IMR-90 (cell line): ENCODE measurements at regions not wholly inside any gene's neighbourhood (a gene's known extent, or its start where the extent isn't known, plus 50 kb on each side); places are given as distances from the start of the nearest gene placed in this dataset.
A peak's percentile ranks its signal among the peaks of the same experiment; 100 is the strongest.

Experiments used
- ATAC-seq: fragments of 200-7000 bp; cut with Tn5 transposase; 2 replicates; pipeline ENCODE4 v1.9.1; 2020; ENCODE audit warnings: low read depth, mild to moderate bottlenecking, moderate library complexity
- BruUV-seq: library from RNA; stranded (reverse); fragments of 400-500 nt; replicated peaks from 2 replicates; lab custom pipeline; 2021; lab: Mats Ljungman, UMichigan
- CTCF ChIA-PET: fragments of 300-600 bp; formaldehyde crosslinking; extraction: SDS; loops from one replicate; lab custom pipeline; 2021; ENCODE audit warnings: antibody characterized with exemption; lab: Yijun Ruan, JAX
- POLR2A ChIA-PET: fragments of 300-600 bp; sonication (Branson Sonifier 250); formaldehyde crosslinking; loops from one replicate; lab custom pipeline; 2022; ENCODE audit warnings: antibody characterized with exemption; ENCODE audit not compliant: unreplicated experiment; lab: Charles Lee
- DNase-seq: peaks from one replicate; pipeline ENCODE4 v3.0.0; 2013
- H2AFZ ChIP-seq: replicated peaks from 2 replicates; pipeline ENCODE3; 2013; ENCODE audit warnings: low read length, mild to moderate bottlenecking; ENCODE audit not compliant: poor library complexity
- H2AK5ac ChIP-seq: 2 replicates; pipeline ENCODE4 v1.6.1; 2013; ENCODE audit warnings: low read depth, low read length, inconsistent platforms
- H2AK9ac ChIP-seq: replicated peaks from 2 replicates; pipeline ENCODE3; 2013; ENCODE audit warnings: mild to moderate bottlenecking, low read depth, low read length, moderate library complexity; ENCODE audit not compliant: poor library complexity
- H2BK120ac ChIP-seq: 2 replicates; pipeline ENCODE4 v1.6.1; 2013; ENCODE audit warnings: low read depth, low read length, inconsistent platforms
- H2BK15ac ChIP-seq: 3 replicates; pipeline ENCODE4 v1.6.1; 2013; ENCODE audit warnings: low read depth, low read length, inconsistent platforms
- H2BK20ac ChIP-seq: 2 replicates; pipeline ENCODE4 v1.6.1; 2013; ENCODE audit warnings: low read depth, mild to moderate bottlenecking, inconsistent platforms, low read length, moderate library complexity
- H2BK5ac ChIP-seq: 2 replicates; pipeline ENCODE4 v1.6.1; 2013; ENCODE audit warnings: mild to moderate bottlenecking, low read depth, low read length, inconsistent platforms; ENCODE audit not compliant: poor library complexity, severe bottlenecking
- H3K14ac ChIP-seq: replicated peaks from 2 replicates; pipeline ENCODE4 v1.6.1; 2013; ENCODE audit warnings: low read depth, low read length, inconsistent platforms
- H3K18ac ChIP-seq: 2 replicates; pipeline ENCODE4 v1.6.1; 2013; ENCODE audit warnings: low read depth, low read length, control low read depth
- H3K23ac ChIP-seq: 2 replicates; pipeline ENCODE4 v1.6.1; 2013; ENCODE audit warnings: low read depth, low read length, inconsistent platforms
- H3K27ac ChIP-seq: 2 replicates; pipeline ENCODE4 v1.5.1; 2013; ENCODE audit warnings: mild to moderate bottlenecking, control low read depth, low read length; ENCODE audit not compliant: insufficient read depth
- H3K27me3 ChIP-seq: 2 replicates; pipeline ENCODE4 v1.6.1; 2013; ENCODE audit warnings: low read length; ENCODE audit not compliant: control insufficient read depth, insufficient read depth
- H3K36me3 ChIP-seq: 2 replicates; pipeline ENCODE4 v1.6.1; 2013; ENCODE audit warnings: low read length, mixed read lengths; ENCODE audit not compliant: control insufficient read depth, insufficient read depth
- H3K4ac ChIP-seq: 2 replicates; pipeline ENCODE4 v1.6.1; 2013; ENCODE audit warnings: low read depth, low read length, inconsistent platforms
- H3K4me1 ChIP-seq: 2 replicates; pipeline ENCODE4 v1.6.1; 2013; ENCODE audit warnings: low read length, mixed read lengths; ENCODE audit not compliant: control insufficient read depth, insufficient read depth
- H3K4me2 ChIP-seq: 2 replicates; pipeline ENCODE4 v1.6.1; 2013; ENCODE audit warnings: low read depth, mild to moderate bottlenecking, control low read depth, low read length, moderate library complexity
- H3K4me3 ChIP-seq: 2 replicates; pipeline ENCODE4 v1.5.1; 2013; ENCODE audit warnings: low read depth, mild to moderate bottlenecking, control low read depth, low read length, moderate library complexity; ENCODE audit not compliant: insufficient read depth
- H3K56ac ChIP-seq: 2 replicates; pipeline ENCODE4 v1.6.1; 2013; ENCODE audit warnings: low read length, inconsistent platforms; ENCODE audit not compliant: insufficient read depth; ENCODE audit errors: extremely low read depth
- H3K79me1 ChIP-seq, 2 experiments: 2 replicates each; pipeline ENCODE4 v1.6.1; 2013; ENCODE audit warnings: low read length in 2 of 2, inconsistent platforms in 1 of 2, low read depth in 1 of 2
- H3K9ac ChIP-seq: 2 replicates; pipeline ENCODE4 v1.6.1; 2013; ENCODE audit warnings: low read depth, low read length, control low read depth
- H3K9me1 ChIP-seq: 2 replicates; pipeline ENCODE4 v1.6.1; 2013; ENCODE audit warnings: low read length, inconsistent platforms; ENCODE audit not compliant: insufficient read depth
- H3K9me3 ChIP-seq: 2 replicates; pipeline ENCODE4 v1.6.1; 2013; ENCODE audit warnings: low read length; ENCODE audit not compliant: control insufficient read depth, insufficient read depth
- H4K20me1 ChIP-seq: 2 replicates; pipeline ENCODE4 v1.6.1; 2013; ENCODE audit warnings: low read length, inconsistent platforms; ENCODE audit not compliant: insufficient read depth
- H4K5ac ChIP-seq: 2 replicates; pipeline ENCODE4 v1.6.1; 2013; ENCODE audit warnings: mild to moderate bottlenecking, low read depth, low read length, control low read depth
- H4K8ac ChIP-seq, 2 experiments: 2 replicates each; pipeline ENCODE4 v1.6.1; 2013; ENCODE audit warnings: low read depth in 2 of 2, low read length in 2 of 2, control low read depth in 1 of 2, inconsistent platforms in 1 of 2
- H4K91ac ChIP-seq: 2 replicates; pipeline ENCODE4 v1.6.1; 2013; ENCODE audit warnings: low read depth, low read length, inconsistent platforms; ENCODE audit not compliant: insufficient read depth
- BHLHE40 ChIP-seq: fragments of 150-350 bp; IDR thresholded peaks from 2 replicates; pipeline ENCODE4 v1.6.1; 2016; ENCODE audit warnings: mild to moderate bottlenecking, low read depth, low read length
- CTCF ChIP-seq: conservative IDR thresholded peaks from 2 replicates; pipeline ENCODE4 v1.5.1; 2012; ENCODE audit warnings: mild to moderate bottlenecking, low read depth, low read length, improper control_type of control experiment
- FOS ChIP-seq: fragments of 150-350 bp; IDR thresholded peaks from 2 replicates; pipeline ENCODE4 v1.6.1; 2016; ENCODE audit warnings: low read depth, low read length
- MAZ ChIP-seq: IDR thresholded peaks from 2 replicates; pipeline ENCODE4 v1.6.1; 2012; ENCODE audit warnings: low read depth, mild to moderate bottlenecking, low read length, improper control_type of control experiment, moderate library complexity, borderline replicate concordance
- RAD21 ChIP-seq: IDR thresholded peaks from 2 replicates; pipeline ENCODE4 v1.6.1; 2012; ENCODE audit warnings: low read length, improper control_type of control experiment
- RFX5 ChIP-seq: IDR thresholded peaks from 2 replicates; pipeline ENCODE4 v1.8.0; 2012; ENCODE audit warnings: low read depth, mild to moderate bottlenecking, low read length, moderate library complexity
- SMC3 ChIP-seq: fragments of 150-350 bp; IDR thresholded peaks from 2 replicates; pipeline ENCODE4 v1.6.1; 2016; ENCODE audit warnings: low read depth, mild to moderate bottlenecking, antibody characterized with exemption, low read length, moderate library complexity
- WGBS, 2 experiments: methylation state at CpG; one replicate each; pipeline versions ENCODE4 v1.1.5 to v1.1.7; 2013; ENCODE audit warnings: missing lambda C conversion rate in 2 of 2; ENCODE audit not compliant: insufficient read length in 1 of 2; ENCODE audit errors: extremely low coverage in 2 of 2; 5-methylcytosine and 5-hydroxymethylcytosine counted together
- dilution Hi-C: fragments of 300-500 bp; cut with HindIII; formaldehyde crosslinking; loops from one replicate; pipeline ENCODE4 v1.14.3; 2018; ENCODE audit warnings: low sequenced_read_pairs; ENCODE audit not compliant: unreplicated experiment
- in situ Hi-C: fragments of 300-500 bp; cut with MboI; formaldehyde crosslinking; loops from 3 replicates; pipeline ENCODE4 v1.14.3; 2019; ENCODE audit warnings: low sequenced_read_pairs, inconsistent platforms, mixed read lengths
- intact Hi-C: fragments of 100-400 bp; cut with micrococcal nuclease; formaldehyde crosslinking; loops from 2 replicates; pipeline ENCODE4 v1.10.0; 2022

- TF ChIP-seq FOS: no peak
- peak; percentile 66 for TF ChIP-seq RAD21
- no peak for TF ChIP-seq RFX5
- TF ChIP-seq MAZ: no peak
- TF ChIP-seq BHLHE40: no peak
- peak; percentile 58 for TF ChIP-seq CTCF
- TF ChIP-seq SMC3: peak; percentile 54
- Histone ChIP-seq H4K8ac (no peak overlapping the region), H3K4me1 (peaks cover 5% of the 10 kb centered on the region), H2AK5ac (no peak overlapping the region), H3K27ac (peak overlapping the region; percentile 56; the same call in 1 of the 2 replicates), H3K14ac (no peak overlapping the region), H3K79me1 (no peaks in the 10 kb centered on the region), H4K91ac (peak overlapping the region; percentile 60; the same call in 1 of the 2 replicates), H2BK120ac (peak overlapping the region; percentile 83), H3K4me2 (peak overlapping the region; percentile 66), H3K18ac (peak overlapping the region; percentile 61; the same call in 1 of the 2 replicates), H4K20me1 (no peaks in the 10 kb centered on the region), H3K9me1 (no peaks in the 10 kb centered on the region), H4K5ac (peak overlapping the region; percentile 26; the same call in 1 of the 2 replicates), H3K4me3 (peak overlapping the region; percentile 13; the same call in 1 of the 2 replicates), H3K27me3 (no peaks in the 10 kb centered on the region), H3K36me3 (no peaks in the 10 kb centered on the region), H2AFZ (no peak overlapping the region), H3K9ac (no peak overlapping the region), H2BK20ac (no peak overlapping the region; the same call in 1 of the 2 replicates), H3K9me3 (no peaks in the 10 kb centered on the region; the same call in 1 of the 2 replicates), H2BK15ac (no peak overlapping the region), H3K23ac (no peak overlapping the region), H3K56ac (0 out of 2 replicates have a peak overlapping the region, but pooled peaks have one; percentile 35), H2AK9ac (no peak overlapping the region), H2BK5ac (peak overlapping the region; percentile 62), H3K4ac (peak overlapping the region; percentile 45; the same call in 1 of the 2 replicates)
- dilution Hi-C loops (no loop called here), in situ Hi-C loops (no loop called here), intact Hi-C loops (loop anchor here (1.0 to 2.0 kb wide), 4 partner anchors 204 to 432 kb away; no protein-coding TSS in a partner anchor)
- no CpG with 5 or more reads among the region's 15 CpGs for WGBS, 2 experiments
- ATAC-seq: peak; percentile 87
- DNase-seq: peak; percentile 79
- ChIA-PET POLR2A (interaction anchor here (0.6 kb wide), 1 partner anchor 30 kb away, joined by 3 read pairs; no protein-coding TSS in a partner anchor), CTCF (interaction anchor here (0.7 to 1.8 kb wide), 9 partner anchors 9 to 598 kb away, joined by 3 to 5 read pairs (median 3); no protein-coding TSS in a partner anchor)
- no TSS peak for BruUV-seq
These were observed 164.6 kb downstream of the PRKX start for GRCh38 chrX:3548765-3549391.
